Endothelial cell of hepatic sinusoid (primary cell): ENCODE measurements at regions not wholly inside any gene's neighbourhood (a gene's known extent, or its start where the extent isn't known, plus 50 kb on each side); places are given as distances from the start of the nearest gene placed in this dataset.

Experiments used
- in situ Hi-C: cut with HindIII; loops from 2 replicates; pipeline ENCODE4 v1.10.0; 2017; ENCODE audit warnings: low sequenced_read_pairs

GRCh38 chr15:31472636-31473384, 146.2 kb downstream of the KLF13 start:
- in situ Hi-C loops: loop anchor here (10.0 kb wide), 1 partner anchor 568 kb away; the partner anchor contains the start of gene FAN1

GRCh38 chr15:31473385-31474058, 146.9 kb downstream of the KLF13 start:
- in situ Hi-C loops: loop anchor here (10.0 kb wide), 1 partner anchor 569 kb away; the partner anchor contains the start of gene FAN1

- in situ Hi-C loops: loop anchor here (10.0 kb wide), 1 partner anchor 569 kb away; the partner anchor contains the start of gene FAN1
These were observed 147.6 kb downstream of the KLF13 start for GRCh38 chr15:31474059-31474868.

- in situ Hi-C loops: loop anchor here (5.0 to 10.0 kb wide), 3 partner anchors 164 to 572 kb away; partner anchors contain the start of gene FAN1
These were observed 149.7 kb downstream of the KLF13 start for GRCh38 chr15:31476236-31476810.

GRCh38 chr15:31476866-31477265, 150.2 kb downstream of the KLF13 start:
- in situ Hi-C loops: loop anchor here (5.0 to 10.0 kb wide), 3 partner anchors 165 to 572 kb away; partner anchors contain the start of gene FAN1

- in situ Hi-C loops: loop anchor here (5.0 to 10.0 kb wide), 3 partner anchors 165 to 572 kb away; partner anchors contain the start of gene FAN1
These were observed 150.7 kb downstream of the KLF13 start for GRCh38 chr15:31477301-31477700.

- in situ Hi-C loops: loop anchor here (5.0 to 10.0 kb wide), 3 partner anchors 166 to 573 kb away; partner anchors contain the start of gene FAN1
These were observed 151.4 kb downstream of the KLF13 start for GRCh38 chr15:31477851-31478701.

GRCh38 chr15:31478702-31479221, 152.1 kb downstream of the KLF13 start:
- in situ Hi-C loops: loop anchor here (5.0 to 10.0 kb wide), 3 partner anchors 166 to 574 kb away; partner anchors contain the start of gene FAN1

- in situ Hi-C loops: no loop called here
These were observed 153.9 kb downstream of the KLF13 start for GRCh38 chr15:31480356-31481025.

GRCh38 chr15:31481142-31481541, 154.5 kb downstream of the KLF13 start:
- in situ Hi-C loops: no loop called here

- in situ Hi-C loops: no loop called here
These were observed 155.7 kb downstream of the KLF13 start for GRCh38 chr15:31482122-31482922.

GRCh38 chr15:31483053-31483985, 156.7 kb downstream of the KLF13 start:
- in situ Hi-C loops: no loop called here

- in situ Hi-C loops: no loop called here
These were observed 157.6 kb downstream of the KLF13 start for GRCh38 chr15:31483986-31484951.

- in situ Hi-C loops: no loop called here
These were observed 158.4 kb downstream of the KLF13 start for GRCh38 chr15:31484986-31485385.

- in situ Hi-C loops: no loop called here
These were observed 158.8 kb downstream of the KLF13 start for GRCh38 chr15:31485431-31485830.
